HEK293 (cell line): ENCODE measurements at regions not wholly inside any gene's neighbourhood (a gene's known extent, or its start where the extent isn't known, plus 50 kb on each side); places are given as distances from the start of the nearest gene placed in this dataset.

Experiments
- CTCF ChIA-PET: fragments of 350-600 bp; formaldehyde crosslinking; extraction: SDS; loops from one replicate; lab custom pipeline; 2021; ENCODE audit warnings: antibody characterized with exemption; lab: Yijun Ruan, JAX
- POLR2A ChIA-PET: fragments of 300-600 bp; formaldehyde crosslinking; extraction: SDS; loops from one replicate; lab custom pipeline; 2020; ENCODE audit warnings: antibody characterized with exemption, inconsistent platforms; lab: Yijun Ruan, JAX
- H3K27ac ChIP-seq: fragments of 200-500 bp; sonication (Bioruptor generic); 2 replicates; pipeline ENCODE4 v1.5.1; 2014; ENCODE audit warnings: low read depth, low read length, control low read depth, inconsistent platforms; ENCODE audit errors: extremely low read depth
- H3K36me3 ChIP-seq, 2 experiments: fragments of 200-500 bp in 1 of 2; sonication (Bioruptor generic) in 1 of 2; 1 replicate in 1 of 2; 2 replicates in 1 of 2; pipeline ENCODE4 v1.5.1; 2014 to 2017; ENCODE audit warnings: inconsistent platforms in 2 of 2, low read length in 2 of 2; ENCODE audit not compliant: control insufficient read depth in 2 of 2, insufficient read depth in 1 of 2
- H3K4me1 ChIP-seq: fragments of 200-500 bp; sonication (Bioruptor generic); 2 replicates; pipeline ENCODE4 v1.5.1; 2014; ENCODE audit warnings: mild to moderate bottlenecking, low read length, inconsistent platforms; ENCODE audit not compliant: control insufficient read depth, insufficient read depth
- H3K4me3 ChIP-seq: 2 replicates; pipeline ENCODE4 v1.5.1; 2011; ENCODE audit warnings: low read depth, mild to moderate bottlenecking, control low read depth, low read length, moderate library complexity
- H3K9me3 ChIP-seq: fragments of 200-500 bp; sonication (Bioruptor generic); 2 replicates; pipeline ENCODE4 v1.5.1; 2014; ENCODE audit warnings: low read depth, low read length, inconsistent platforms; ENCODE audit not compliant: control insufficient read depth, insufficient read depth
- GLI4 ChIP-seq: fragments of 450-650 bp; formaldehyde crosslinking; IDR thresholded peaks from 2 replicates; pipeline ENCODE4 v1.5.1; 2016; ENCODE audit warnings: missing biosample characterization, missing genetic modification characterization
- KLF1 ChIP-seq: fragments of 450-650 bp; formaldehyde crosslinking; IDR thresholded peaks from 2 replicates; pipeline ENCODE4 v1.5.1; 2016; ENCODE audit warnings: missing biosample characterization, missing genetic modification characterization
- SCRT2 ChIP-seq: fragments of 450-650 bp; formaldehyde crosslinking; IDR thresholded peaks from 2 replicates; pipeline ENCODE4 v1.5.1; 2016; ENCODE audit warnings: missing biosample characterization, missing genetic modification characterization
- ZBTB17 ChIP-seq: fragments of 450-650 bp; formaldehyde crosslinking; IDR thresholded peaks from 2 replicates; pipeline ENCODE4 v1.5.1; 2016; ENCODE audit warnings: missing biosample characterization, missing genetic modification characterization
- ZBTB20 ChIP-seq: fragments of 450-650 bp; formaldehyde crosslinking; IDR thresholded peaks from 2 replicates; pipeline ENCODE4 v1.5.1; 2016; ENCODE audit warnings: missing biosample characterization, missing genetic modification characterization
- ZBTB21 ChIP-seq: fragments of 450-650 bp; formaldehyde crosslinking; IDR thresholded peaks from 2 replicates; pipeline ENCODE4 v1.5.1; 2017; ENCODE audit warnings: missing biosample characterization, missing genetic modification characterization
- ZBTB44 ChIP-seq: fragments of 450-650 bp; IDR thresholded peaks from 2 replicates; pipeline ENCODE4 v1.5.1; 2018; ENCODE audit warnings: missing biosample characterization, mild to moderate bottlenecking, missing genetic modification characterization
- ZFP3 ChIP-seq: fragments of 450-650 bp; formaldehyde crosslinking; IDR thresholded peaks from 2 replicates; pipeline ENCODE4 v1.5.1; 2016; ENCODE audit warnings: low read depth, missing biosample characterization, missing genetic modification characterization
- ZNF112 ChIP-seq: fragments of 450-650 bp; formaldehyde crosslinking; IDR thresholded peaks from 2 replicates; pipeline ENCODE4 v1.5.0; 2017; ENCODE audit warnings: missing biosample characterization, missing genetic modification characterization
- ZNF146 ChIP-seq: fragments of 450-650 bp; formaldehyde crosslinking; IDR thresholded peaks from 2 replicates; pipeline ENCODE4 v1.5.1; 2016; ENCODE audit warnings: missing biosample characterization, missing genetic modification characterization
- ZNF202 ChIP-seq: fragments of 450-650 bp; formaldehyde crosslinking; IDR thresholded peaks from 2 replicates; pipeline ENCODE4 v1.5.1; 2016; ENCODE audit warnings: missing biosample characterization, missing genetic modification characterization, borderline replicate concordance
- ZNF221 ChIP-seq: fragments of 450-650 bp; formaldehyde crosslinking; IDR thresholded peaks from 2 replicates; pipeline ENCODE4 v1.5.1; 2017; ENCODE audit warnings: missing biosample characterization, missing genetic modification characterization, borderline replicate concordance
- ZNF311 ChIP-seq: fragments of 450-650 bp; formaldehyde crosslinking; IDR thresholded peaks from 2 replicates; pipeline ENCODE4 v1.5.1; 2017; ENCODE audit warnings: missing biosample characterization, missing genetic modification characterization, borderline replicate concordance
- ZNF324 ChIP-seq: fragments of 450-650 bp; formaldehyde crosslinking; IDR thresholded peaks from 2 replicates; pipeline ENCODE4 v1.5.1; 2016; ENCODE audit warnings: missing biosample characterization, missing genetic modification characterization
- ZNF449 ChIP-seq: fragments of 450-650 bp; formaldehyde crosslinking; IDR thresholded peaks from 2 replicates; pipeline ENCODE4 v1.5.1; 2017; ENCODE audit warnings: missing biosample characterization, mild to moderate bottlenecking, missing genetic modification characterization, moderate library complexity
- ZNF501 ChIP-seq: fragments of 450-650 bp; formaldehyde crosslinking; IDR thresholded peaks from 2 replicates; pipeline ENCODE4 v1.5.1; 2016; ENCODE audit warnings: missing biosample characterization, missing genetic modification characterization
- ZNF555 ChIP-seq: fragments of 450-650 bp; formaldehyde crosslinking; conservative IDR thresholded peaks from 2 replicates; pipeline ENCODE4 v1.5.1; 2017; ENCODE audit warnings: missing biosample characterization, mild to moderate bottlenecking, missing genetic modification characterization, inconsistent platforms
- ZNF580 ChIP-seq: fragments of 450-650 bp; formaldehyde crosslinking; IDR thresholded peaks from 2 replicates; pipeline ENCODE4 v1.5.1; 2016; ENCODE audit warnings: missing biosample characterization, missing genetic modification characterization
- ZNF623 ChIP-seq: fragments of 450-650 bp; formaldehyde crosslinking; IDR thresholded peaks from 2 replicates; pipeline ENCODE4 v1.5.1; 2016; ENCODE audit warnings: missing biosample characterization, missing genetic modification characterization
- ZNF670 ChIP-seq: fragments of 450-650 bp; formaldehyde crosslinking; IDR thresholded peaks from 2 replicates; pipeline ENCODE4 v1.5.1; 2016; ENCODE audit warnings: missing biosample characterization, missing genetic modification characterization, low read depth
- ZNF791 ChIP-seq: fragments of 450-650 bp; formaldehyde crosslinking; IDR thresholded peaks from 2 replicates; pipeline ENCODE4 v1.5.1; 2016; ENCODE audit warnings: missing biosample characterization, missing genetic modification characterization
- ZNF843 ChIP-seq: fragments of 450-650 bp; formaldehyde crosslinking; IDR thresholded peaks from 2 replicates; pipeline ENCODE4 v1.5.1; 2016; ENCODE audit warnings: missing biosample characterization, missing genetic modification characterization

- no peaks in the 10 kb centered on the region for H3K36me3 ChIP-seq
- POLR2A ChIA-PET, result no interaction called here
- H3K4me1 ChIP-seq, result no peaks in the 10 kb centered on the region
- H3K27ac ChIP-seq, result no peak overlapping the region
- TF ChIP-seq ZNF555 (tag by site-specific recombination) (no peak), ZFP3 (tag by site-specific recombination) (no peak), ZNF791 (tag by site-specific recombination) (no peak), ZBTB44 (no peak), ZNF146 (no peak), SCRT2 (tag by site-specific recombination) (no peak)
- no peaks in the 10 kb centered on the region for H3K9me3 ChIP-seq
- no peak overlapping the region for H3K4me3 ChIP-seq
- CTCF ChIA-PET, result no interaction called here
These were observed 419.8 kb downstream of the PLK2 start for GRCh38 chr5:58040044-58040443.

DNA sequence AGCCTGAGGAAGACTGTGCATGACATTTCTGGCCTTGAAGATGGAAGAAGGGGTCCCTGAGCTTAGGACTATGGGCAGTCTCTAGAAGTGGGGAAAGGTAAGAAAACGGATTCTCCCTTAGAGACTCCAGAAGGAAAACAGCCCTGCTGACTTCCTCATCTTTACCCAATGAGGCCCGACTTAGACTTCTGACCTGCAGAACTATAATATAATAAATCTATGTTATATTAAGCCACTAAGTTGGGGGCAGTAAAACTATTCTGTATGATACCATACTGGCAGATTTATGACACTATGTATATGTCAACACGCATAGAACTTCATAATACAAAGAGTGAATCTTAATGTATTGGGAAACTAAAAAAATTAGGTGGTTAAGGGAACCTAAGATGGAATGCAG is 422.0 kb downstream of the PLK2 start:
- Histone ChIP-seq H3K4me1 (no peaks in the 10 kb centered on the region), H3K9me3 (no peaks in the 10 kb centered on the region), H3K36me3 (no peaks in the 10 kb centered on the region), H3K27ac (no peak overlapping the region), H3K4me3 (no peak overlapping the region)
- TF ChIP-seq ZNF843 (tag by site-specific recombination), result no peak
- no peak for TF ChIP-seq ZBTB44
- no peak for TF ChIP-seq ZNF670 (tag by site-specific recombination)
- TF ChIP-seq ZBTB20, result no peak
- no peak for TF ChIP-seq ZNF501
- no peak for TF ChIP-seq ZNF580 (tag by site-specific recombination)
- TF ChIP-seq GLI4 (tag by site-specific recombination), result no peak
- TF ChIP-seq ZNF202 (tag by site-specific recombination), result no peak
- TF ChIP-seq ZNF221 (tag by site-specific recombination), result no peak
- no peak for TF ChIP-seq ZNF146
- no peak for TF ChIP-seq ZBTB21
- TF ChIP-seq ZNF112 (tag by site-specific recombination), result no peak
- TF ChIP-seq ZNF311, result no peak
- TF ChIP-seq ZNF324 (tag by site-specific recombination), result no peak
- TF ChIP-seq KLF1 (tag by site-specific recombination), result no peak
- TF ChIP-seq ZBTB17, result no peak
- no peak for TF ChIP-seq ZNF623 (tag by site-specific recombination)
- no peak for TF ChIP-seq ZNF449 (tag by site-specific recombination)
- CTCF ChIA-PET, result interaction anchor here (1.4 kb wide), 1 partner anchor 12 kb away, joined by 4 read pairs; no protein-coding TSS in a partner anchor
- POLR2A ChIA-PET, result no interaction called here
